H1 (cell line): ENCODE measurements at regions not wholly inside any gene's neighbourhood (a gene's known extent, or its start where the extent isn't known, plus 50 kb on each side); places are given as distances from the start of the nearest gene placed in this dataset.

Experiments
- CTCF ChIA-PET: fragments of 300-600 bp; sonication (Branson Sonifier 250); formaldehyde crosslinking; loops from one replicate; lab custom pipeline; 2021; ENCODE audit not compliant: partially characterized antibody; lab: Charles Lee
- POLR2A ChIA-PET: fragments of 300-600 bp; sonication (Branson Sonifier 250); formaldehyde crosslinking; loops from one replicate; lab custom pipeline; 2021; ENCODE audit warnings: inconsistent platforms; ENCODE audit not compliant: partially characterized antibody; lab: Charles Lee
- DNase-seq, 2 experiments: peaks; one replicate each; pipeline versions ENCODE4 v3.0.0 to v3.0.0-alpha.2; 2010 to 2022; ENCODE audit warnings: low spot score in 2 of 2, low read depth in 1 of 2, mixed read lengths in 1 of 2
- FAIRE-seq: peaks from 2 replicates; lab custom pipeline; 2011; peaks lifted over from hg19 to GRCh38; lab: Jason Lieb, UNC
- H2AFZ ChIP-seq: 2 replicates; pipeline ENCODE4 v1.8.1; 2012; ENCODE audit warnings: low read length, inconsistent platforms
- H2AK5ac ChIP-seq: 2 replicates; pipeline ENCODE4 v1.6.1; 2013; ENCODE audit warnings: low read depth, low read length
- H2BK120ac ChIP-seq: replicated peaks from 2 replicates; pipeline ENCODE3; 2013; ENCODE audit warnings: low read depth, low read length, inconsistent platforms
- H2BK12ac ChIP-seq: 2 replicates; pipeline ENCODE4 v1.6.1; 2013; ENCODE audit warnings: low read depth, low read length
- H2BK15ac ChIP-seq: 2 replicates; pipeline ENCODE4 v1.6.1; 2013; ENCODE audit warnings: low read length
- H2BK20ac ChIP-seq: 2 replicates; pipeline ENCODE4 v1.6.1; 2013; ENCODE audit warnings: low read length
- H2BK5ac ChIP-seq: 2 replicates; pipeline ENCODE4 v1.6.1; 2013; ENCODE audit warnings: low read depth, low read length
- H3K14ac ChIP-seq: 2 replicates; pipeline ENCODE4 v1.6.1; 2013; ENCODE audit warnings: inconsistent platforms; ENCODE audit not compliant: insufficient read length
- H3K18ac ChIP-seq: 2 replicates; pipeline ENCODE4 v1.6.1; 2013; ENCODE audit warnings: low read length; ENCODE audit errors: extremely low read depth
- H3K23ac ChIP-seq: 2 replicates; pipeline ENCODE4 v1.6.1; 2013; ENCODE audit warnings: inconsistent platforms; ENCODE audit not compliant: insufficient read length
- H3K23me2 ChIP-seq: 2 replicates; pipeline ENCODE4 v1.6.1; 2013; ENCODE audit warnings: low read depth, low read length
- H3K27ac ChIP-seq: 2 replicates; pipeline ENCODE4 v1.6.1; 2011; ENCODE audit warnings: low read depth, low read length, inconsistent platforms
- H3K27me3 ChIP-seq, 4 experiments: replicated peaks in 1 of 4; 1 replicate in 1 of 4; 2 replicates in 3 of 4; pipeline versions ENCODE4 v1.6.1 to v1.8.1; 2011 to 2013; ENCODE audit warnings: low read length in 3 of 4, mild to moderate bottlenecking in 3 of 4, inconsistent platforms in 2 of 4, mixed read lengths in 2 of 4, moderate library complexity in 1 of 4; ENCODE audit not compliant: control insufficient read depth in 3 of 4, insufficient read depth in 3 of 4; ENCODE audit errors: extremely low read depth in 1 of 4
- H3K36me3 ChIP-seq, 4 experiments: 2 replicates each; pipeline versions ENCODE4 v1.6.1 to v1.8.1; 2011 to 2013; ENCODE audit warnings: mild to moderate bottlenecking in 4 of 4, low read length in 3 of 4, moderate library complexity in 2 of 4, control low read depth in 1 of 4, inconsistent platforms in 1 of 4; ENCODE audit not compliant: insufficient read depth in 4 of 4, control insufficient read depth in 2 of 4
- H3K4ac ChIP-seq: replicated peaks from 2 replicates; pipeline ENCODE3; 2013; ENCODE audit warnings: low read length, low read depth, mixed read lengths, inconsistent platforms; ENCODE audit not compliant: insufficient read length
- H3K4me1 ChIP-seq, 4 experiments: replicated peaks in 1 of 4; 1 replicate in 1 of 4; 2 replicates in 3 of 4; pipeline versions ENCODE4 v1.6.1 to v1.8.1; 2011 to 2013; ENCODE audit warnings: low read length in 3 of 4, inconsistent platforms in 2 of 4, mixed read lengths in 1 of 4; ENCODE audit not compliant: insufficient read depth in 4 of 4, control insufficient read depth in 3 of 4
- H3K4me2 ChIP-seq, 2 experiments: 2 replicates each; pipeline versions ENCODE4 v1.6.1 to v1.8.1; 2011 to 2013; ENCODE audit warnings: low read depth in 2 of 2, low read length in 2 of 2, control low read depth in 1 of 2, inconsistent platforms in 1 of 2, mild to moderate bottlenecking in 1 of 2; ENCODE audit not compliant: insufficient read depth in 1 of 2
- H3K4me3 ChIP-seq, 4 experiments: fragments of 200-600, 300-600 bp in 1 of 4; sonication (generic), shearing (Covaris generic), sonication (Bioruptor Twin) in 1 of 4; 2 replicates each; pipeline versions ENCODE4 v1.5.1 to v1.8.1; 2011 to 2016; ENCODE audit warnings: low read length in 4 of 4, low read depth in 3 of 4, control low read depth in 2 of 4, inconsistent platforms in 2 of 4, mild to moderate bottlenecking in 2 of 4, mixed read lengths in 1 of 4, moderate library complexity in 1 of 4; ENCODE audit not compliant: insufficient read depth in 2 of 4; ENCODE audit errors: extremely low read depth in 1 of 4
- H3K56ac ChIP-seq: replicated peaks from 2 replicates; pipeline ENCODE3; 2013; ENCODE audit warnings: low read depth, mild to moderate bottlenecking, mixed read lengths, low read length, inconsistent platforms; ENCODE audit not compliant: insufficient read length
- H3K79me1 ChIP-seq: 2 replicates; pipeline ENCODE4 v1.6.1; 2013; ENCODE audit warnings: low read depth, low read length, control low read depth
- H3K79me2 ChIP-seq, 2 experiments: 2 replicates each; pipeline versions ENCODE4 v1.6.1 to v1.8.1; 2012 to 2013; ENCODE audit warnings: low read length in 2 of 2, mild to moderate bottlenecking in 2 of 2, inconsistent platforms in 1 of 2; ENCODE audit not compliant: insufficient read depth in 2 of 2, control insufficient read depth in 1 of 2
- H3K9ac ChIP-seq, 4 experiments: replicated peaks in 1 of 4; 1 replicate in 1 of 4; 2 replicates in 3 of 4; pipeline versions ENCODE4 v1.6.1 to v1.8.1; 2011 to 2013; ENCODE audit warnings: low read depth in 3 of 4, low read length in 3 of 4, control low read depth in 2 of 4, mild to moderate bottlenecking in 2 of 4, moderate library complexity in 2 of 4, inconsistent platforms in 1 of 4; ENCODE audit errors: extremely low read depth in 1 of 4
- H3K9me3 ChIP-seq, 2 experiments: 2 replicates each; pipeline versions ENCODE4 v1.6.1 to v1.8.1; 2012 to 2013; ENCODE audit warnings: mild to moderate bottlenecking in 2 of 2, moderate library complexity in 2 of 2, control low read depth in 1 of 2, inconsistent platforms in 1 of 2, low read depth in 1 of 2, low read length in 1 of 2, mixed read lengths in 1 of 2; ENCODE audit not compliant: insufficient read depth in 2 of 2
- H4K20me1 ChIP-seq, 2 experiments: replicated peaks in 1 of 2; 2 replicates each; pipeline versions ENCODE3 to v1.8.1; 2011 to 2013; ENCODE audit warnings: inconsistent platforms in 2 of 2, low read length in 2 of 2, mild to moderate bottlenecking in 1 of 2; ENCODE audit not compliant: insufficient read depth in 2 of 2, control insufficient read depth in 1 of 2
- H4K5ac ChIP-seq: 2 replicates; pipeline ENCODE4 v1.6.1; 2013; ENCODE audit warnings: low read length, low read depth, mixed read lengths, inconsistent platforms; ENCODE audit not compliant: insufficient read length
- H4K8ac ChIP-seq: 2 replicates; pipeline ENCODE4 v1.8.0; 2013; ENCODE audit warnings: mild to moderate bottlenecking, moderate library complexity, low read length, inconsistent platforms; ENCODE audit not compliant: insufficient read depth; ENCODE audit errors: extremely low read depth
- H4K91ac ChIP-seq: replicated peaks from 2 replicates; pipeline ENCODE3; 2013; ENCODE audit warnings: low read length, mixed read lengths, inconsistent platforms; ENCODE audit not compliant: insufficient read length
- EP300 ChIP-seq, 2 experiments: IDR thresholded peaks; 1 replicate in 1 of 2; 2 replicates in 1 of 2; pipeline ENCODE4 v1.6.1; 2011 to 2012; ENCODE audit warnings: low read depth in 2 of 2, low read length in 2 of 2, mild to moderate bottlenecking in 2 of 2, borderline replicate concordance in 1 of 2, inconsistent platforms in 1 of 2, moderate library complexity in 1 of 2
- HDAC2 ChIP-seq, 2 experiments: fragments of 300-600 bp in 1 of 2; sonication (generic) in 1 of 2; IDR thresholded peaks; 2 replicates each; pipeline ENCODE4 v1.6.1; 2011 to 2012; ENCODE audit warnings: low read depth in 2 of 2, low read length in 2 of 2, mild to moderate bottlenecking in 2 of 2, moderate library complexity in 2 of 2, borderline replicate concordance in 1 of 2, inconsistent platforms in 1 of 2
- KDM4A ChIP-seq: IDR thresholded peaks from one replicate; pipeline ENCODE4 v1.7.1; 2012; ENCODE audit warnings: low read depth, mild to moderate bottlenecking, moderate library complexity, low read length, inconsistent platforms; ENCODE audit not compliant: severe bottlenecking
- NANOG ChIP-seq: IDR thresholded peaks from 2 replicates; pipeline ENCODE4 v1.6.1; 2011; ENCODE audit warnings: low read length, low read depth, mild to moderate bottlenecking, inconsistent platforms; ENCODE audit not compliant: insufficient read depth, poor library complexity, severe bottlenecking
- POLR2AphosphoS5 ChIP-seq: IDR thresholded peaks from 2 replicates; pipeline ENCODE4 v1.6.1; 2011; ENCODE audit warnings: low read depth, low read length
- RFX5 ChIP-seq: IDR thresholded peaks from 2 replicates; pipeline ENCODE4 v1.6.1; 2011; ENCODE audit warnings: low read depth, low read length, improper control_type of control experiment, borderline replicate concordance
- SAP30 ChIP-seq: fragments of 300-600 bp; sonication (generic); IDR thresholded peaks from 2 replicates; pipeline ENCODE4 v1.7.1; 2012; ENCODE audit warnings: low read length, moderate library complexity, mild to moderate bottlenecking, inconsistent platforms; ENCODE audit not compliant: insufficient read depth, insufficient replicate concordance
- SIX5 ChIP-seq: IDR thresholded peaks from 2 replicates; pipeline ENCODE4 v1.6.1; 2011; ENCODE audit warnings: mild to moderate bottlenecking, low read depth, low read length
- SRF ChIP-seq: IDR thresholded peaks from 2 replicates; pipeline ENCODE4 v1.6.1; 2011; ENCODE audit warnings: mild to moderate bottlenecking, low read depth, low read length, moderate library complexity
- TCF12 ChIP-seq: IDR thresholded peaks from 2 replicates; pipeline ENCODE4 v1.6.1; 2011; ENCODE audit warnings: low read depth, mild to moderate bottlenecking, low read length
- USF2 ChIP-seq: IDR thresholded peaks from 2 replicates; pipeline ENCODE4 v1.6.1; 2011; ENCODE audit warnings: low read length, improper control_type of control experiment
- WGBS, 2 experiments: shearing (Covaris generic) in 1 of 2; methylation state at CpG; one replicate each; pipeline versions ENCODE4 v1.1.6 to v1.1.7; 2013 to 2015; ENCODE audit warnings: low lambda C conversion rate in 2 of 2, mixed read lengths in 2 of 2, inconsistent platforms in 1 of 2, low coverage in 1 of 2, missing lambda C conversion rate in 1 of 2; ENCODE audit not compliant: insufficient replicate concordance in 2 of 2, insufficient coverage in 1 of 2, insufficient read length in 1 of 2; ENCODE audit errors: extremely low coverage in 1 of 2, missing lambda C conversion rate in 1 of 2; 5-methylcytosine and 5-hydroxymethylcytosine counted together

GRCh38 chr18:75527848-75528685, 100.6 kb upstream of the SMIM21 start:
- H4K8ac ChIP-seq: no peak overlapping the region; the same call in 1 of the 2 replicates
- no peaks in the 10 kb centered on the region for H3K4me1 ChIP-seq
- H3K36me3 ChIP-seq: no peaks in the 10 kb centered on the region
- no peaks in the 10 kb centered on the region for H3K23me2 ChIP-seq
- no peak overlapping the region for H4K5ac ChIP-seq
- no peak overlapping the region for H2BK15ac ChIP-seq
- CTCF ChIA-PET: interaction anchor here (0.5 to 1.3 kb wide), 2 partner anchors 9 to 59 kb away, joined by 4 to 5 read pairs; no protein-coding TSS in a partner anchor
- POLR2A ChIA-PET: no interaction called here
- H3K18ac ChIP-seq: no peak overlapping the region
- H2AK5ac ChIP-seq: no peak overlapping the region
- DNase-seq (no peak), FAIRE-seq (no peak)
- H2BK120ac ChIP-seq: no peak overlapping the region
- H3K4ac ChIP-seq: no peak overlapping the region
- H4K91ac ChIP-seq: no peak overlapping the region
- H3K14ac ChIP-seq: no peak overlapping the region
- no peak overlapping the region for H3K4me3 ChIP-seq
- no peak overlapping the region for H3K23ac ChIP-seq
- H3K56ac ChIP-seq: no peak overlapping the region
- WGBS, 2 experiments: 93% methylated on average over 6 of the region's 6 CpGs; no CpG with 5 or more reads in 1 of the 2 experiments
- H2BK20ac ChIP-seq: no peak overlapping the region
- H3K27ac ChIP-seq: no peak overlapping the region
- no peaks in the 10 kb centered on the region for H3K9me3 ChIP-seq
- no peak overlapping the region for H2BK5ac ChIP-seq
- H2AFZ ChIP-seq: no peak overlapping the region
- H3K79me2 ChIP-seq: no peaks in the 10 kb centered on the region
- H4K20me1 ChIP-seq: no peaks in the 10 kb centered on the region
- H3K9ac ChIP-seq: no peak overlapping the region
- no peaks in the 10 kb centered on the region for H3K27me3 ChIP-seq
- no peak overlapping the region for H3K4me2 ChIP-seq
- no peaks in the 10 kb centered on the region for H3K79me1 ChIP-seq
- H2BK12ac ChIP-seq: no peak overlapping the region
- TF ChIP-seq HDAC2 (IDR thresholded peaks at IDR 0.05; ENCODE audit: borderline replicate concordance in 1 of 2, low read depth in 2 of 2, low read length in 2 of 2) (no peak), SRF (no peak), SIX5 (no peak), EP300 (IDR thresholded peaks at IDR 0.05; ENCODE audit: borderline replicate concordance in 1 of 2, low read depth in 2 of 2, low read length in 2 of 2) (no peak), KDM4A (no peak), TCF12 (no peak), RFX5 (no peak), NANOG (no peak), USF2 (no peak), POLR2AphosphoS5 (no peak), SAP30 (no peak)
